GM23338 (cell line): ENCODE measurements at regions not wholly inside any gene's neighbourhood (a gene's known extent, or its start where the extent isn't known, plus 50 kb on each side); places are given as distances from the start of the nearest gene placed in this dataset.

Experiments
- ATAC-seq: fragments of 200-7000 bp; cut with Tn5 transposase; 3 replicates; pipeline ENCODE4 v1.9.1; 2020
- DNase-seq: peaks from one replicate; pipeline ENCODE4 v3.0.0-alpha.2; 2015; ENCODE audit warnings: low spot score
- H2AFZ ChIP-seq: fragments of 200-600 bp; sonication (generic); 2 replicates; pipeline ENCODE4 v1.8.0; 2016; ENCODE audit warnings: antibody characterized with exemption, mild to moderate bottlenecking, moderate library complexity
- H3F3A ChIP-seq: fragments of 200-600 bp; sonication (generic); replicated peaks from 2 replicates; pipeline ENCODE4 v1.8.0; 2017; ENCODE audit warnings: antibody characterized with exemption, mixed run types, low read depth
- H3K27ac ChIP-seq: fragments of 200-600 bp; sonication (generic); 2 replicates; pipeline ENCODE4 v1.6.1; 2016; ENCODE audit warnings: low read depth
- H3K27me3 ChIP-seq: fragments of 200-600 bp; sonication (generic); 2 replicates; pipeline ENCODE4 v1.8.0; 2016; ENCODE audit warnings: mild to moderate bottlenecking, mixed run types, moderate library complexity; ENCODE audit not compliant: insufficient read depth
- H3K36me3 ChIP-seq: fragments of 200-600 bp; sonication (generic); 2 replicates; pipeline ENCODE4 v1.8.0; 2016; ENCODE audit warnings: mild to moderate bottlenecking; ENCODE audit not compliant: insufficient read depth
- H3K4me1 ChIP-seq: fragments of 200-600 bp; sonication (generic); 2 replicates; pipeline ENCODE4 v1.8.0; 2016; ENCODE audit warnings: mild to moderate bottlenecking, moderate library complexity; ENCODE audit not compliant: insufficient read depth
- H3K4me2 ChIP-seq: fragments of 200-600 bp; sonication (generic); 2 replicates; pipeline ENCODE4 v1.7.1; 2017; ENCODE audit warnings: mixed run types
- H3K4me3 ChIP-seq: fragments of 200-600 bp; sonication (generic); 2 replicates; pipeline ENCODE4 v1.6.1; 2016; ENCODE audit warnings: mixed run types
- H3K79me2 ChIP-seq: fragments of 200-600 bp; sonication (generic); replicated peaks from 2 replicates; pipeline ENCODE4 v1.8.0; 2017; ENCODE audit warnings: mild to moderate bottlenecking; ENCODE audit not compliant: insufficient read depth
- H3K9me2 ChIP-seq: fragments of 200-600 bp; sonication (generic); 2 replicates; pipeline ENCODE4 v1.8.0; 2017; ENCODE audit not compliant: insufficient read depth
- H4K20me1 ChIP-seq: fragments of 200-600 bp; sonication (generic); replicated peaks from 2 replicates; pipeline ENCODE4 v1.8.0; 2017; ENCODE audit warnings: mild to moderate bottlenecking; ENCODE audit not compliant: insufficient read depth
- H3K27ac Mint-ChIP-seq: 2 replicates; pipeline ENCODE4 v1.8.0; 2020; ENCODE audit warnings: inconsistent platforms, mild to moderate bottlenecking, moderate library complexity, mixed read lengths
- H3K27me3 Mint-ChIP-seq: 3 replicates; pipeline ENCODE4 v1.8.0; 2022; ENCODE audit warnings: low read depth, mild to moderate bottlenecking, moderate library complexity, mixed read lengths, inconsistent platforms; ENCODE audit not compliant: insufficient read depth, poor library complexity
- H3K36me3 Mint-ChIP-seq: 3 replicates; pipeline ENCODE4 v1.8.0; 2021; ENCODE audit warnings: low read depth, mild to moderate bottlenecking, inconsistent platforms, moderate library complexity, mixed read lengths
- H3K4me1 Mint-ChIP-seq: 3 replicates; pipeline ENCODE4 v1.8.0; 2020; ENCODE audit warnings: mild to moderate bottlenecking, inconsistent platforms, mixed read lengths
- H3K4me3 Mint-ChIP-seq: 3 replicates; pipeline ENCODE4 v1.8.0; 2021; ENCODE audit warnings: moderate library complexity, mild to moderate bottlenecking, inconsistent platforms, mixed read lengths
- H3K9me3 Mint-ChIP-seq: 3 replicates; pipeline ENCODE4 v1.8.0; 2020; ENCODE audit warnings: moderate library complexity, mild to moderate bottlenecking, inconsistent platforms, mixed read lengths
- CREB1 ChIP-seq: fragments of 250-450 bp; sonication (Bioruptor Pico); IDR thresholded peaks from 2 replicates; pipeline ENCODE4 v1.5.0; 2020; ENCODE audit warnings: low read depth, mild to moderate bottlenecking, moderate library complexity
- EZH2 ChIP-seq: fragments of 200-600 bp; sonication (generic); IDR thresholded peaks from one replicate; pipeline ENCODE4 v1.8.0; 2017; ENCODE audit warnings: antibody characterized with exemption, mild to moderate bottlenecking, low read depth; ENCODE audit not compliant: unreplicated experiment
- EZH2phosphoT487 ChIP-seq: fragments of 200-600 bp; sonication (generic); IDR thresholded peaks from one replicate; pipeline ENCODE4 v1.8.1; 2018; ENCODE audit warnings: antibody characterized with exemption; ENCODE audit not compliant: unreplicated experiment
- JUNB ChIP-seq: IDR thresholded peaks from one replicate; pipeline ENCODE4 v1.6.1; 2016; ENCODE audit warnings: antibody characterized with exemption; ENCODE audit not compliant: unreplicated experiment
- NANOG ChIP-seq: IDR thresholded peaks from 2 replicates; pipeline ENCODE4 v1.6.1; 2016; ENCODE audit warnings: antibody characterized with exemption, borderline replicate concordance
- POLR2AphosphoS5 ChIP-seq: IDR thresholded peaks from 2 replicates; pipeline ENCODE4 v1.6.1; 2016; ENCODE audit warnings: antibody characterized with exemption, low read depth
- ZNF114 ChIP-seq: fragments of 250-450 bp; sonication (Bioruptor Pico); IDR thresholded peaks from 2 replicates; pipeline ENCODE4 v1.5.0; 2020; ENCODE audit warnings: mild to moderate bottlenecking, moderate library complexity
- ZNF331 ChIP-seq: fragments of 250-450 bp; sonication (Bioruptor Pico); IDR thresholded peaks from 2 replicates; pipeline ENCODE4 v1.5.0; 2020; ENCODE audit warnings: low read depth, mild to moderate bottlenecking, moderate library complexity
- TF ChIP-seq, protein P1 (sequence below): IDR thresholded peaks from one replicate; pipeline ENCODE4 v1.6.1; 2018; ENCODE audit warnings: antibody characterized with exemption; ENCODE audit not compliant: unreplicated experiment
- TF ChIP-seq, protein P2 (sequence below), 2 experiments: fragments of 200-600 bp in 1 of 2; sonication (generic) in 1 of 2; conservative IDR thresholded peaks; 2 replicates each; pipeline versions ENCODE4 v1.5.1 to v1.6.1; 2016 to 2017; ENCODE audit warnings: antibody characterized with exemption in 2 of 2, low read depth in 2 of 2, mild to moderate bottlenecking in 2 of 2, moderate library complexity in 1 of 2
- TF ChIP-seq, protein P3 (sequence below): IDR thresholded peaks from 2 replicates; pipeline ENCODE4 v1.6.1; 2016; ENCODE audit warnings: antibody characterized with exemption

DNA sequence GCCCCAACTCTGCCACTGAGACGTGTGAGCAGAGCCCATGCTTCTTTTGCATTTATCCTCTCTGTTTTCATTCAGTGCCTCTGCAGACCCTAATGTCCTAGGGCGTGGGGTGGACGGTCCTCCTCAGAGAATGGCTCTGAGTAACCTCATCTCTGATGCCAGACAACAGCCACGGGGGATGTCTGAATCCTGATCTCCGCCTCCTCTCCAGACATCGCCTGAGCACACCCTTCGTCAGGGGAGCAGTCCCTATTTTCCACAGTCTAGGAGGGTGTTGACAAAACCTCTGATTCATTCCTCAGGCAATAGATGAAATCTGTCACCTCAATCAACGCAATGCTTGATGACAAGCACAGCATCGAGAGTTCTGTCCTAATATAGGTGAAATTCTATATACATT is 109.2 kb upstream of the DYRK2 start (continued):
- TF ChIP-seq CREB1 (CRISPR knock-in tag) = no peak

DNA sequence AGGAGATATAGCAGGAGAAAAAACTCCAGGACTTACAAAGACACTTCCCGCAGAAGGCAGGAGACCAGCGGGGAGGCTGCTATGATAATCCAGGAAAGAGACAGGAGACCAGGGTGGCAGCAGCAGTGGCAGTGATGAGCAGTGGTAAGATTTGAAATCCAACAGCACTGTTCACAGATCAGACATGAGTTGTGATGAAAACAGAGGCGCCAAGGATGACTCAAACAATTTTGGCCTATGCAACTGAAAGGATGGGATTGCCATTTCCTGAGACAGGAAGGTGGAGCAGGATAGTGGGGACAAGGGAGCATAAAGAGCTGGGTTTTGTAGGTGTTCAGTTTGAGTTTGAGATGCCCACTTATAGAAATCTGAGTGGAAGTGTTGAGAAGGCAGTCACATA is 108.6 kb upstream of the DYRK2 start:
- no peak overlapping the region for H3K4me2 ChIP-seq
- Mint-ChIP-seq H3K4me1 (peaks cover 29% of the 10 kb centered on the region), H3K27ac (no peak overlapping the region), H3K36me3 (no peaks in the 10 kb centered on the region; the same call in 2 of the 3 replicates), H3K9me3 (no peaks in the 10 kb centered on the region), H3K27me3 (peaks cover 5% of the 10 kb centered on the region), H3K4me3 (no peak overlapping the region)
- no peak overlapping the region for H2AFZ ChIP-seq
- no peaks in the 10 kb centered on the region for H3K27me3 ChIP-seq
- no peak overlapping the region for H3K27ac ChIP-seq
- ATAC-seq (no peak), DNase-seq (no peak)
- H3K4me3 ChIP-seq = no peak overlapping the region
- no peaks in the 10 kb centered on the region for H4K20me1 ChIP-seq
- H3K79me2 ChIP-seq = no peaks in the 10 kb centered on the region
- peaks cover 15% of the 10 kb centered on the region for H3K4me1 ChIP-seq
- no peaks in the 10 kb centered on the region for H3K36me3 ChIP-seq
- H3K9me2 ChIP-seq = peaks cover 9% of the 10 kb centered on the region; the same call in 1 of the 2 replicates
- TF ChIP-seq EZH2 (no peak), ZNF331 (CRISPR knock-in tag) (no peak), JUNB (no peak)
- TF ChIP-seq, protein P1, sequence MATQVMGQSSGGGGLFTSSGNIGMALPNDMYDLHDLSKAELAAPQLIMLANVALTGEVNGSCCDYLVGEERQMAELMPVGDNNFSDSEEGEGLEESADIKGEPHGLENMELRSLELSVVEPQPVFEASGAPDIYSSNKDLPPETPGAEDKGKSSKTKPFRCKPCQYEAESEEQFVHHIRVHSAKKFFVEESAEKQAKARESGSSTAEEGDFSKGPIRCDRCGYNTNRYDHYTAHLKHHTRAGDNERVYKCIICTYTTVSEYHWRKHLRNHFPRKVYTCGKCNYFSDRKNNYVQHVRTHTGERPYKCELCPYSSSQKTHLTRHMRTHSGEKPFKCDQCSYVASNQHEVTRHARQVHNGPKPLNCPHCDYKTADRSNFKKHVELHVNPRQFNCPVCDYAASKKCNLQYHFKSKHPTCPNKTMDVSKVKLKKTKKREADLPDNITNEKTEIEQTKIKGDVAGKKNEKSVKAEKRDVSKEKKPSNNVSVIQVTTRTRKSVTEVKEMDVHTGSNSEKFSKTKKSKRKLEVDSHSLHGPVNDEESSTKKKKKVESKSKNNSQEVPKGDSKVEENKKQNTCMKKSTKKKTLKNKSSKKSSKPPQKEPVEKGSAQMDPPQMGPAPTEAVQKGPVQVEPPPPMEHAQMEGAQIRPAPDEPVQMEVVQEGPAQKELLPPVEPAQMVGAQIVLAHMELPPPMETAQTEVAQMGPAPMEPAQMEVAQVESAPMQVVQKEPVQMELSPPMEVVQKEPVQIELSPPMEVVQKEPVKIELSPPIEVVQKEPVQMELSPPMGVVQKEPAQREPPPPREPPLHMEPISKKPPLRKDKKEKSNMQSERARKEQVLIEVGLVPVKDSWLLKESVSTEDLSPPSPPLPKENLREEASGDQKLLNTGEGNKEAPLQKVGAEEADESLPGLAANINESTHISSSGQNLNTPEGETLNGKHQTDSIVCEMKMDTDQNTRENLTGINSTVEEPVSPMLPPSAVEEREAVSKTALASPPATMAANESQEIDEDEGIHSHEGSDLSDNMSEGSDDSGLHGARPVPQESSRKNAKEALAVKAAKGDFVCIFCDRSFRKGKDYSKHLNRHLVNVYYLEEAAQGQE = no peak
- H3F3A ChIP-seq = no peaks in the 10 kb centered on the region

DNA sequence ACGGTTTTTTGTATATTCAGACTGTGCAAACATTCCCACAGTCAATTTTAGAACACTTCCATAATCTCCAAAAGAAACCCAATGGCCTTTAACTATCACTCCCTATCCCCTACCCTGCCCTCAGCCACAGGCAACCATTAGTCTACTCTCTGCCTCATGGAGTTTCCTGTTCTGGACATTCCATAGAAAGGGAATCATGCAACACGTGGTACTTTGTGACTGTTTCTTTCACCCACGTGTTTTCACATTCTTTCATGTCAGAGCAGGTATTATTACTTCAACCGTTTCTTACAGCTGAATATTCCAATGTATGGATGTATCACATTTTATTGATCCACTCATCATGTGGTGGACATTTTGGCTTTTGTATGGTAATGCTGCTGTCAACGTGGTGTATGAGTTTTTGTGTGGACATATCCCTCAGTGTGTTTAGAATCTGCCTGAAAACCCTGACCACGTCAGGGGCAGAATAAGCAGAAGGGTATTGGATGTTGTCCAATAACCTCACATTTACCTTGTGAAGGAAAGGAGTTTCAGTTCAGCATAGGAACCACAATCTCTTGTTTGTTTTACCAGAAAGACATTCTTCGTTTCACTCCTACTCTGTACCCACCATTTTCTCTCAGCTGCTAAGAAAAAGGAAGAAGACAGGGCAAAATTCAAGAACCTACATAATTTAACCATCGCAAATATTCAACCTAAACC is 107.5 kb upstream of the DYRK2 start:
- Histone ChIP-seq H3K4me1 (peaks cover 4% of the 10 kb centered on the region; the same call in 1 of the 2 replicates), H3F3A (no peaks in the 10 kb centered on the region), H3K79me2 (no peaks in the 10 kb centered on the region), H3K9me2 (peaks cover 7% of the 10 kb centered on the region; the same call in 1 of the 2 replicates), H3K27ac (no peak overlapping the region), H3K36me3 (no peaks in the 10 kb centered on the region), H3K4me2 (no peak overlapping the region), H3K4me3 (no peak overlapping the region), H4K20me1 (no peaks in the 10 kb centered on the region), H2AFZ (no peak overlapping the region), H3K27me3 (no peaks in the 10 kb centered on the region)
- no peaks in the 10 kb centered on the region for H3K36me3 Mint-ChIP-seq
- DNase-seq = no peak
- H3K4me1 Mint-ChIP-seq = peaks cover 18% of the 10 kb centered on the region
- H3K27ac Mint-ChIP-seq = no peak overlapping the region
- no peaks in the 10 kb centered on the region for H3K9me3 Mint-ChIP-seq
- ATAC-seq = no peak
- no peak for TF ChIP-seq CREB1 (CRISPR knock-in tag)
- no peak for TF ChIP-seq JUNB
- no peak for TF ChIP-seq ZNF114 (CRISPR knock-in tag)
- TF ChIP-seq, protein P2, sequence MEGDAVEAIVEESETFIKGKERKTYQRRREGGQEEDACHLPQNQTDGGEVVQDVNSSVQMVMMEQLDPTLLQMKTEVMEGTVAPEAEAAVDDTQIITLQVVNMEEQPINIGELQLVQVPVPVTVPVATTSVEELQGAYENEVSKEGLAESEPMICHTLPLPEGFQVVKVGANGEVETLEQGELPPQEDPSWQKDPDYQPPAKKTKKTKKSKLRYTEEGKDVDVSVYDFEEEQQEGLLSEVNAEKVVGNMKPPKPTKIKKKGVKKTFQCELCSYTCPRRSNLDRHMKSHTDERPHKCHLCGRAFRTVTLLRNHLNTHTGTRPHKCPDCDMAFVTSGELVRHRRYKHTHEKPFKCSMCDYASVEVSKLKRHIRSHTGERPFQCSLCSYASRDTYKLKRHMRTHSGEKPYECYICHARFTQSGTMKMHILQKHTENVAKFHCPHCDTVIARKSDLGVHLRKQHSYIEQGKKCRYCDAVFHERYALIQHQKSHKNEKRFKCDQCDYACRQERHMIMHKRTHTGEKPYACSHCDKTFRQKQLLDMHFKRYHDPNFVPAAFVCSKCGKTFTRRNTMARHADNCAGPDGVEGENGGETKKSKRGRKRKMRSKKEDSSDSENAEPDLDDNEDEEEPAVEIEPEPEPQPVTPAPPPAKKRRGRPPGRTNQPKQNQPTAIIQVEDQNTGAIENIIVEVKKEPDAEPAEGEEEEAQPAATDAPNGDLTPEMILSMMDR (conservative IDR thresholded peaks at IDR 0.05; ENCODE audit: low read depth in 2 of 2) = no peak
- no peak for TF ChIP-seq EZH2phosphoT487
- TF ChIP-seq NANOG = no peak
- TF ChIP-seq POLR2AphosphoS5 = no peak
- TF ChIP-seq, protein P3, sequence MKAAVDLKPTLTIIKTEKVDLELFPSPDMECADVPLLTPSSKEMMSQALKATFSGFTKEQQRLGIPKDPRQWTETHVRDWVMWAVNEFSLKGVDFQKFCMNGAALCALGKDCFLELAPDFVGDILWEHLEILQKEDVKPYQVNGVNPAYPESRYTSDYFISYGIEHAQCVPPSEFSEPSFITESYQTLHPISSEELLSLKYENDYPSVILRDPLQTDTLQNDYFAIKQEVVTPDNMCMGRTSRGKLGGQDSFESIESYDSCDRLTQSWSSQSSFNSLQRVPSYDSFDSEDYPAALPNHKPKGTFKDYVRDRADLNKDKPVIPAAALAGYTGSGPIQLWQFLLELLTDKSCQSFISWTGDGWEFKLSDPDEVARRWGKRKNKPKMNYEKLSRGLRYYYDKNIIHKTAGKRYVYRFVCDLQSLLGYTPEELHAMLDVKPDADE = no peak
- TF ChIP-seq EZH2 = no peak
- peaks cover 5% of the 10 kb centered on the region for H3K27me3 Mint-ChIP-seq
- no peak overlapping the region for H3K4me3 Mint-ChIP-seq
